GM19240 (cell line): ENCODE measurements at regions not wholly inside any gene's neighbourhood (a gene's known extent, or its start where the extent isn't known, plus 50 kb on each side); places are given as distances from the start of the nearest gene placed in this dataset.

Source experiments
- DNase-seq: peaks from one replicate; pipeline ENCODE4 v3.0.0; 2011; ENCODE audit warnings: low spot score; ENCODE audit not compliant: insufficient read length

DNA sequence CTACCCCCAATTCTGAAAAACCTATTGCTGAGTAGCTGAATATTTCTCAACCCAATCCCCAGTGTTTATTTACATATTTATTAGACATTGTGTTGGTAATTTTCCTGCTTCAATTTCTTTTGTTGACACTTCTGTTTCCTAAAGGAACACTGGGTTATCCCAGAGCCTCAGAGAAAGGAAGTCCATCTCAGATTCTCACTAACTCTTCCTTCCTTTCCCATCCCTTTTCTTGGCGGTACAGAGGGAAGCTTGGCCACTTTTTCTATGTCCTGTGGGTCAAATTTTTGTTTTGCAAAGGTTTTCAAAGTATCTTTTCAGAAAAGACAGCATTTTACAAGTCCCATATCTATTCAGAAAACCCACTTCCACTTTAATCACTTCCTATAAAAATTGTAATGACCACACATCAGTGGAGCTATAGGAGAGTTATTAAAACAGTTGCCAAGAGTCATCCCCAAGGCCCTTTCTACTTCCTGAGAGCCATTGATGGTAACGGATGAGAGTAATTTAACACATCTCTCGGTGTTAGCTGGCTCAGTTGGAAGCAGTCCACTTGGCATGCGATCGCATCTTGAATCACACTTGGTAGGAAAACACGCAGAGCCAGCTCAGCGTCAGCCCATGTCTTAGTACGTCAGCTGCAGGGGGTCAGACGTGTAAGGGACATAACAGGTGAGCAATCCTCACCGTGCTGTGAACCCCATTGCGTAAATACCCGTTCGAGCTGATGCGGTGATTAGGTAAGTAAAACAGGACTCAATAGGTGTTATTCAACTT lies 231.1 kb upstream of the ADARB2 start:
- DNase-seq, result no peak

DNA sequence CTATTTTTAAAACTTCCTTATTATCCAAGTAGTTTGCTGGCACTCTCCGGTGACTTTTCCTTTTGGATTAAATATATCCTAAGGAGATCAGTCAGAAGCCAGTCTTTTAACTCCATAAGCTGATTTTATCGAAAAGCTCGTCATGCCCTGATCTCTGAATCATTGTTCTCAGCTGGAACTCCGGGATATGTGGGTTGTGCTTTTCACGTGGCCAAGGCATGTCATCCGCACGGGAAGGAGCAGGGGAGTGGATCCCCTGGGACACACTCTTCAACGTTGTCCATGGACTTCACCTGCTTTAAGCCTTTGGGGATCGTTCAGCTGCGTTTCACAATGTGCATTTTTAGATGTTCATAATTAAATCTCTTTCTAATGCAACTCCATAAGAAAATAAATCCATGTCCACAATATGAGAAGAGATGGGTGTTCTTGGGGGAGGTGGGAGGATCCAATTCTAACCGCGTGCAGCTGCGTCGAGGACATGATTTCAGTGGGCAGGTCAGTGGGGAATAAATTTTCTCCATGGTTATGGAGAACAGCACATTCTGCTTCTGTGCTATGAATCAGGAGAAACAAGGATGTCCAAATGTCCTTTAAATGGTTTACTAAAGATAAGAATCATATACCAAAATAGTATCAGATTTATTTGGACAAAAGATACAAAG lies 229.5 kb upstream of the ADARB2 start:
- DNase-seq, result no peak

DNA sequence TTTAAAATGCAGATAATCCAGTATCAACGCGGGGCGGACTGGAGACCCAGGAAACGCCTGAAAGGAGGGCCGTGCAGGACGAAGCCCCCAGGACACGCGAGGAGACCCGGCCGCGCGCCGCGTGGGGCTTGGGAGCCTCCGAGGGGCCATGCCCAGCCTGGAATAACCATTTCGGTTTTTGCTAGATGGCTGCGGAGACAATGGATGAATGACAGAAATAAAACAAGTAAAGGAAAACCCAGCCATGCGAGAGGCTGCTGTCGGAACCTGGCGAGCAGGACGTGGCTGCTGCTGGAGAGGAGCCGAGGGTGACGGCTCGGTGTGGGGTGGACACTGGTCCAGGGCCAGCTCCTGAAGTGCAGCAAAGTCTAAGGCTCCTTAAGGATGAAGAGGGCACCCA lies 227.2 kb upstream of the ADARB2 start:
- DNase-seq, result no peak

DNA sequence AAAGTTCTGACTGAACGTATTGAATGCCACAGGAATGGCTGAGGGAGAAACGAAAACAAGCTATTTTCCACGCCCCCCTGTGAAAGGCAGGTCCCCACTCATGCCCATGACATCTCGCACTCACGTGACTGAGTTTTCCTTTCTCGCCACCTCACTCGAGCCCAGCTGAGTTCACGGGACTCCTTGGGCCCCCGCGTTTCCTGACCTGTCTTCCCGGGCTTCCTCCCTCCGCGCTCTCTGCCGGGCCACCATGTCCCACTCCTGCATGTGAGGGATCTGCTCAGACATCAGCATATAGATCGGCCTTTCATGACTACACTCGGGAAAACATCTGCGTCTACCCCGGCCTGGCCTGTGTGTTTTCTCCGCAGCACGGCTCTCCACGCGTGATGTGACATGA lies 226.0 kb upstream of the ADARB2 start:
- DNase-seq, result no peak

DNA sequence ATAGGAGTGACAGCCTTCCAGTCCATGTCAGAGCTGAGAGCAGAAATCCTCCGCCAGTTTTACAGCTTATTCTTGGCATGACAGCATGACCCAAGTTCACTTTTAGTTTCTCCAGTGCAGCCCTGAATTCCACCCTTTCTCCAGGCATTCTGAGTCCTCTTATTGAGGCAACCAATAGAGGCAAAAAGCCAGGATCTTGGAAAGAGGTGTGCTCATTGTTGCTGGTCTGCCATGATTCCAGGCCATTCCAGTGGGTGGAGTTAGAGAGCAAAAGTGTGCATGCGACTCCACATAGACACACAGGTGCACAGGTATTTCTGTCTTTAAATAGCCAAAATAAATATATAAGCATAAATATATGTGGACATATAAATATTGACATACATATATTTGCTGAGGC lies 224.7 kb upstream of the ADARB2 start:
- no peak for DNase-seq

DNA sequence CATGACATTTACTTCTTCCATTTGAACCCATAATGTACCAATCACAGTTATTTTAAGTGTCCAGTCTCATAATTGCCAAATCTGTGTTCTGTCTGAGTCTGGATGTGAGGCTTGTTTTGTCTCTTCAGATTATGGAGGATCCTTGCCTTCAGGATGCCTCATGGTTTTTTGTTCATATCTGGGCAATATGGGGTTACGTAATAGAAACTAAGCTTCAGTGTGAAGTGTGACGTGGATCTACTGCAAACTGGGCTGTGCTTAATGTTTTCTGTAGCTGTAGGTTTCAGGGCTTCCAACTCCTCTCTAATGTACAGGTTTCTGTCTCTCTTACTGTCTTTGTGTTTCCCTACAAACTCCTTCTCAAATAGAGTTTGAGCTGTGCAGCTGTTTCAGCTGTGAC lies 223.7 kb upstream of the ADARB2 start:
- DNase-seq, result no peak

DNA sequence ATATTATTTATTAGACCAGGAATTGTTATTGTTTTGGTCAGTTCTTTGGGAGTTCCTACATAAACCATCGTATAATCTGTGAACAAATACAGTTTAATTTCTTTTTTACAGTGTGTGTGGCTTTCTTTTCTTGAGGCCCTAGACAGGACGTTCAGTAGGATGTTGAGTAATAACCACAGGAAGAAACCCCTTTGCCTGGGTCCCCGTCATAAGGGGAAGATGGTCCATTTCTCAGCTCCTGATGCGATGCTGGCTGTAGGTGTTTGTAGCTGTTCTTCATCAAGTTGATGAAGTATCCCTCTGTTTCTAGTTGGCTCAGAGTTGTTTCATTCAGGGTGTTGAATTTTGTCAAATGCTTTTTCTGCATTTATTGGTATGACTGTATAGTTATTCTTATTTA lies 219.7 kb upstream of the ADARB2 start:
- no peak for DNase-seq

DNA sequence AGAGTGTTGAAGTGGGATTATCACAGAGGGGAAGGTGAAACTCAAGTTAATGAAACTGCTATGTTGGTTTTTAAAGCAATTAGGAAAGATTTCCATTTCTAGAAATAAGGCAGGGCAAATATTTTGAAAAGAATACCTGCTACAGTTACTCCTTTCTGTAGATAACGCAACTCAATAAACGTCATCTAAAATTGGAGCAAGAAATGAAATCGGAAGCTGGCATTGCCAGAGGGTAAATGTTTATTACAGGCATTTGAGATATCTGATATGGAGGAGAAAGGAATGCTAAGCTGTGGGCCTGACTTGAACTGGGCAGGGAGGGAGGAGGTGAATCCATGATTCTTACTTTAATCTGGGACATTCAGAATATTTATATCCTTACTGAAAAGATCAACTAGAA lies 217.0 kb upstream of the ADARB2 start:
- no peak for DNase-seq

DNA sequence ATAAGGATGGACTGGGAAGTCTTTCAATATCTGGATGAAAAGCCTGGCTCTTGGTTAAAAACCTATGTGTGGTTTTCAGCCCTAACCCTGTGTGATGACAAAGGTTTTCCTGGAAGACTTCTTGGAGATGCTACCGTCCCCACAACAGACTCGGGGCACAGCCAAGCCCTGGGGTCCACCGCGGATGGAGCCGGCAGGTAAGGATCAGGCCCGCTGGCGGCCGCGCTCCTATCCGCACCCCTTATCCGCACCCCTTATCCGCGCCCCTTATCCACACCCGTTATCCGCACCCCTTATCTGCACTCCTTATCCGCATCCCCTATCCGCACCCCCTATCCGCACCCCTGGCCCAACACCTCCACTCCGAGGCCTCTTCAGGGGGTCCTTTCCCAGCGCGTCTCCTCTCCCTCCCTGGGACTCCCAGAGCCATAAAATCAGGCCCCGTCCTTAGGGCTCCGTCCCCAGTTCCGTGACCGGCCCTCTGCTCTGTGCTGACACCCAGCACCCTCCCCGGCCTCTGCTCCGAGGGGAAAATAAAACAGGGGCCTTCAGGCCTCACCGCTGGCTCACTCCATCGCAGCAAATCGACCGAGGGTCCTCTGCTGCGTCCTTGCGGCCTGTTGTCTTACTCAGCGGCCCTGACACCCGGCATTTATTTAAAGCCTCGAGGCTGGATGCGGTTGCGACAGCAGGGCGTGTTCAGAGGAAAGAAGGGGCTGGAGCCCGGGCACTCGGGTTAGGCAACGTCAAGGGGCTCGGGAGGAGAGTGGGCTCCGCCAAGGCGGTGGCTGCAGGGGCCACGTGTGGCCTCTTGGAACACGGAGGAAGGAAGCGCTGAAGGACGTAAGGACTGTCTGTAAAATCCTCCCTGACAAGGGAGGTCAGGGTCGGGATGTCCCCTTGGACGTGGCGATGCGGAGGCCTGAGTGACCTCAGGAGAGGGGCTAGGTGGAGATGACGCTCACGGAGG lies 215.1 kb upstream of the ADARB2 start:
- no peak for DNase-seq

DNA sequence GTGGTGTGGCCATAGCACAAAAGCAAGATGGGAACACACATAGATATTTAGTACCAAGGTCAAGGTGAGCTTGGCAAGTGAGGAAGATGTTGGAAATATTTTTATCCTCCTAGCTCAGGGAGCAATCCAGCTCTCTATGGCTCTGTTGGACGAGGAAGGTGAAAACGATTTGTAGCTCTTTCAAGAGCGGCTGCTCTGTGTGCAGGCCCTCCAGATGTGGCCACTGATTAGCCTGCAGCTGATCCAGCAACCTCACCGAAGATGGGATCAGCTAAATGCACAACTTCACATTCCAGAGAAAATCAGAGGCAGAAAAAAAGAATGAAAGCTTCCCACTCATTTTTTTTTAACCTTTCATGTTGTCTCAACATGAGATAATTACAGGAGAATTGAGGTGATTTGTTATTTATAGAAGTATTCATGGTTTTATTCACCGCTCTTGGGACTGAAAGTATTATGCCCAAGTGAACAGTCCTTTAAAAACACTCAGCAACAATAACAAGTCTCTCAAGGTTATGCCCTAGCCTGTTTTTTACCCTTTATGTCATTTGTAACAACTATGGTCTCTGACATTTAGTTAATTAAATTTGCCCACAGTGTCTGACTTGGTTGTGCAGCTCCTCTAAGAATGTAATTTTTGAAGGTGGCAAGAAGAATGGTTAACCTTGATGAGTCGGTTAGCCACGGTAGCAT lies 213.6 kb upstream of the ADARB2 start:
- DNase-seq, result no peak

DNA sequence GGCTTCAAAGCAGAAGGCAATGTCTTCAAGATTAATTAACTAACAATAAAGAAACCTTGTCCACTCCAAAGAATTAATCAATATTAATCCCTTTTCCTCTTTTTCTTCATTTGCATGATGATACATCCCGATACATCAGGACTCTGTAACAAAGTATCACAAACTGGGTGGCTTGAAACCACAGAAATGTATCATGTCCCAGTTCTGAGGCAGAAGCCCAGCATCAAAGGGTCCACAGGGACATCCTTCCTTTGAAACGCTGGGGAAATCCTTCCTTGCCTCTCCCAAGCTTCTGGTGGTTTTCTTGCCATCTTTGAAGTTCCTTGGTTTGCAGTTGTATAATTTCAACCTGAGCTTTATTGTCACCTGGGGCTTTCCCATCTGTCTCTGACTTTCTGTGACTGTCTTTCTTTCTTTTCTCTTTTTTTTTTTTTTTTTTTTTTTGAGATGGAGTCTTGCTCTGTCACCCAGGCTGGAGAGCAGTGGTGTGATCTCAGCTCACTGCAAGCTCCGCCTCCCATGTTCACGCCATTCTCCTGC lies 210.2 kb upstream of the ADARB2 start:
- DNase-seq, result no peak

DNA sequence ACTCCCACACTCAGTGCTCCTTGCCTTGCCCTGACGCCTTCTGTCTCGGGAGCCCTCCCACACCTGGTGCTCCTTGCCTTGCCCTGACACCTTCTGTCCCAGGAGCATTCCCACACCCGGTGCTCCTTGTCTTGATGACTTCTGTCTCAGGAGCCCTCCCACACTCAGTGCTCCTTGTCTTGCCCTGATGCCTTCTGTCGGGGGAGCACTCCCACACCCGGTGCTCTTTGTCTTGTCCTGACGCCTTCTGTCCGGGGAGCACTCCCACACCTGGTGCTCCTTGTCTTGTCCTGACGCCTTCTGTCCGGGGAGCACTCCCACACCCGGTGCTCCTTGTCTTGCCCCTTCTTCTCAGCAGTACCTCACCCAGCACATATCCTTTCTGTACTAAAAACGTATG lies 207.2 kb upstream of the ADARB2 start:
- no peak for DNase-seq

DNA sequence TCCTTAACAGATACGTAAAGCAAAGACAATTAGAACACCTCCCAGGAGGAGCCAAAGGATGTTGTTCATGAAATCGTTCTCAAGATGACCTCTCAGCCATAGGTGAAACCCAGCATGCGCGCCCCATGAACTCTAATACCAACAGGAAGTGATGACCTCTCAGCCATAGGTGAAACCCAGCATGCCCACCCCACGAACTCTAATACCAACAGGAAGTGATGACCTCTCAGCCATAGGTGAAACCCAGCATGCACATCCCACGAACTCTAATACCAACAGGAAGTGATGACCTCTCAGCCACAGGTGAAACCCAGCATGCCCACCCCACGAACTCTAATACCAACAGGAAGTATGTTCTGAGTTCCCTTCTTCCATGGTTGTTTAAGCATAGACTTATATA lies 205.2 kb upstream of the ADARB2 start:
- no peak for DNase-seq

DNA sequence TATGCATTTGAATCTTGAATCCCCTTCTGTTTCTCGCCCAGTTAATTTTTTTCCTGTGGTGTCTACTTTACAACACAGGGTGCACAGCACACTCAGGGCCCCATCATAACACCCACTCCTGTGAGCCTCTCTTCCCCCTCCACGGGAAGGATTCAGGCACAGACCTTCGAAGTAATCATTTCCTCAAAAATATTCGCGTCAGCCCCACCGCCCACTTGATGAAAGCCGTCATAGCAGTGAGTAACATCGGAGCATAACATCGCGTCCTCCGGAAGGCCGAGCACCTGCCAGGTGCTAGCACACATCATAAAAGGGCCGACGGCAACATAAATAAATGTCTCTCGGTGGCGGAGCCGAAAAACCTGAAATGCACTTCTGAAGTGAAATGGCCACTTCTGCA lies 201.7 kb upstream of the ADARB2 start:
- no peak for DNase-seq

DNA sequence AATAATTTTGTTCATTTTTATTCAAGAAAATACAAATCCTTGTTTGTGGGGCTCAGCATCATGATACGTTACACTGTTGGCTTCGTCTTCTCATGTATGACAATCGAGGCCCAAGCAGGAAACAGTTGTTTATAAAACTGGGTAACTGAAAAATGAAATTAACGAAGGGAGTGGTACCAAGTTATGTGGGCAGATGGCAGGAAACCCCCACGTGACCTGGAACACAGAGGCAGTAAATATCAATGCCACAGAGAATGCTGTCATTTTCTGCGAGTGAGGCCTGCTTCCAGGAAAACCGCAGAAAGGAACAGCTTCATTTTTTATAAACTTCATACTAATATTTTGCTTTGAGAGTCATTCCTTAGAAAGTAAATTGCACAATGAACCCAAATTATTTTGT lies 201.0 kb upstream of the ADARB2 start:
- no peak for DNase-seq

DNA sequence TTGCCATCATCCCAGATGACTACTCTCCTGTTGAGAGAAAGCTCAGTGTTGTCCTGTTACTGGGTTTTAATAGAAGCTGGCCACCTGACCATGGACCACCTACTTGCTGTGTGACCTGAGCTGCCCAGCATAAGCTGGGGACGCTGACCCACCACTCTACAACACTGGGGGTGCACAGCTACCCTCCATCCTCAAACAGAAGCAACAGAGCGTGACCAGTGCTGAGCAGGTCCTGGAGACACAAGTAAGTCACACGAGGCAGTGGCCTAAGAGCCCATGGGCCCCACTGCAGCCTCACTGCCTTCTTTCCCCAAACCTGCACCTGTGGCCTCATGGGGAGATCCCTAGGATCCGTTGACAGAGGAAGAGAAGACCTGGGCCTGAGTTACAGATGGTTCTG lies 198.6 kb upstream of the ADARB2 start:
- DNase-seq, result no peak

DNA sequence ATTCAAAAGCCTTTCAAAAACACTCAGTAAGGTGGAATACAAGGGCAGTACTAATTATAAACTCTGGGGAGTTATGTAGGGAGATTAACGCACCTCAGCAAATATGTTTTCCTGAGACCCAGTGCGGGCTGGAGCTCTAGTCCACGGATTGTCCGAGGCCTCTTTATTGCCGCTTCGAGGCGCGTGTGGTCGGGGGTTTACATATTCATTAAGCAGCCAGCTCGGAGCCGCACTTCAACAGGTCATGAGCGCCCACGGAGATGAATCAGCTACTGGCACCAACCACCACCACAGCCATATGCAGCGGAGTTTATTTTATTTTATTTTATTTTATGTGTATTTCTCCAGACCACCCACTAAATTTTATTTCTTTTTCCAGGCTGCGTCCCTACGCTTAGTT lies 195.9 kb upstream of the ADARB2 start:
- DNase-seq, result no peak

DNA sequence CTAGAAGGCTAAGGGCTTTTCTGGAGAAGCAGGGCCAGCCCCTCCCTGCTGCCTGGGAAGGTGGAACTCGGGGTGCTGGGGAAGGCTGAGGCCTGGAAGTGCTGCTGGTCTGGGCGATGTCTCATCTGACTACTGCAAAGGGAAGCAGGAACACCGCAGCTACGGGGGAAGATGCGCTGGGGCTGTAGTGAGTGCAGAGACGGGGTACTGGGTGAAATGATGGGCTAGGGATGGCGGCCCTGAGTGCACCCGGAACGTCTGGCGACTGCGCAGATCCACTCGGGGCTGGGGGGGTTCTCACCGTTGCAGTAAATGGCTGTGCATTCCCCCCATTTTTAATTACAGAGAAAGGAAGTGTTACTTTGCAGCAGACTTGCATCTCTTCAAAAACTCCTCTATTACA lies 195.4 kb upstream of the ADARB2 start:
- no peak for DNase-seq

DNA sequence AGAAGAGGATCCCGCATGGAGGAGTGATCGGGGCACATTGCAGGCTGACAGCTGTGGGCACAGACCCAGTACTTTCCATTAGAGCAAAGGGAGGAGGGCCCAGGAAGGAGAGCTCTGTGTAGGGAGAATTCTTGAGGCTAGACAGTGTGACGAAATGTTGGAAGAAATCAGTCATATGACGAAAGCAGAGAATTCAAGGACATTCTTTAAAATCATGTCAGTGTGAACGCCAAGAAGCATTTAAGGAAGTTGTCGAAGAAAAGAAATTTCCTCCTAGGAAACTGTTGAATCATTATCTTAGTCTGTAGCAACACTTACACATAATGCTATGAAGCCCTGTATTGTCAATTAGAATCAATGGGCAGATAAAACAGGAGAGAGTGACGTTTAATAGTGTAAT lies 191.3 kb upstream of the ADARB2 start:
- no peak for DNase-seq

DNA sequence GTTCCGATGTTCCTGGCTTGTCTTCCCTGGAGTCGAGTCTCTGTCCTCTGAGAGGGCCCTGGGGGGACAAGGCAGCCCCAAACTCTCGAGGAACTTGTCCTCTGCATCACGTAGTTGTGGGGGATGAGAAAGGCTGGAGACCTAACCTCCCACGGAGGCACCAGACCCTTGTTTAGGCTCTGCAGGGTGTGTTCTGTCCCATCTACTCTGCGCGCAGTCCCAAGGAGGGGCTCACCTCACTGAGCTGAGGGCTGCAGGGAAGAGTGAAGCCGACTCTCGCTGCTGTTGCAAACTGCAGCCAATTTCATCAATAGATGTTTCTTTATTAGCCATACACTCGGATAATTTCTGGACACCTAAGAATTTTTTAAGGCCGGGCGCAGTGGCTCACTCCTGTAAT lies 186.7 kb upstream of the ADARB2 start:
- no peak for DNase-seq

DNA sequence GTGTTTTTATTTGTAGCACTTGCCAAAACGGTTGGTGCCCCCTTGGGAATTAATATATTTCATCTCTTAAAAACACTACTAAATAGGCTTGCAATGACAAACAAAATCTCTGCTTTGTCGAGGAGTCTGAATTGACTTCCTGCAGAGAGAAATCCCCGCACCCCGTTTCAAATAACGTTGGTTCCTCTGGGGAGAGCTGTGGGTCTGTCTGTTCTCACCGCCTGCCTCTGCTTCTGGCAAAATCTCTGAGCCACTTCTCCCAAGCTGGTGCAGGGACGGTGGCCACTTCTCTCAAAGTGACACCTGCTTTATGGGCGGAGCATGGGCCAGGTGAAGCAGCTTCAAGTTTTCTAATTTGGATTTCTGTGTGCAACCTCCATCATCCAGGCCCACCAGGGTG lies 186.3 kb upstream of the ADARB2 start:
- no peak for DNase-seq
